GM06990 (cell line): ENCODE measurements at regions not wholly inside any gene's neighbourhood (a gene's known extent, or its start where the extent isn't known, plus 50 kb on each side); places are given as distances from the start of the nearest gene placed in this dataset.

Source experiments
- DNase-seq: peaks from one replicate; pipeline ENCODE4 v3.0.0-alpha.2; 2011; ENCODE audit not compliant: insufficient read length; ENCODE audit errors: extremely low read depth
- H3K27me3 ChIP-seq: replicated peaks from 2 replicates; pipeline ENCODE4 v1.6.0; 2011; ENCODE audit warnings: low read length; ENCODE audit not compliant: control insufficient read depth, insufficient read depth
- H3K36me3 ChIP-seq: 2 replicates; pipeline ENCODE4 v1.5.1; 2011; ENCODE audit warnings: low read length; ENCODE audit not compliant: control insufficient read depth, insufficient read depth
- H3K4me3 ChIP-seq: replicated peaks from 2 replicates; pipeline ENCODE4 v1.5.1; 2011; ENCODE audit warnings: low read depth, mild to moderate bottlenecking, control low read depth, low read length
- CTCF ChIP-seq: IDR thresholded peaks from 2 replicates; pipeline ENCODE4 v1.5.1; 2011; ENCODE audit warnings: low read length, control low read depth, mild to moderate bottlenecking, inconsistent platforms; ENCODE audit not compliant: insufficient read depth, poor library complexity, severe bottlenecking

GRCh38 chr9:86652736-86653135 lies 294.6 kb downstream of the GAS1 start:
- no peaks in the 10 kb centered on the region for H3K27me3 ChIP-seq
- no peak overlapping the region for H3K4me3 ChIP-seq
- TF ChIP-seq CTCF, result no peak
- no peaks in the 10 kb centered on the region for H3K36me3 ChIP-seq
- DNase-seq, result no peak

GRCh38 chr9:86649913-86650312 lies 295.7 kb upstream of the TUT7 start:
- Histone ChIP-seq H3K4me3 (no peak overlapping the region), H3K36me3 (no peaks in the 10 kb centered on the region), H3K27me3 (no peaks in the 10 kb centered on the region)
- no peak for TF ChIP-seq CTCF
- no peak for DNase-seq

- DNase-seq, result no peak
- H3K27me3 ChIP-seq, result no peaks in the 10 kb centered on the region
- TF ChIP-seq CTCF, result no peak
- H3K36me3 ChIP-seq, result no peaks in the 10 kb centered on the region
- H3K4me3 ChIP-seq, result no peak overlapping the region
Measured at GRCh38 chr9:86648828-86649170, 294.6 kb upstream of the TUT7 start.

- Histone ChIP-seq H3K27me3 (no peaks in the 10 kb centered on the region), H3K4me3 (no peak overlapping the region), H3K36me3 (no peaks in the 10 kb centered on the region)
- TF ChIP-seq CTCF, result no peak
- no peak for DNase-seq
Measured at GRCh38 chr9:86648156-86648827, 294.1 kb upstream of the TUT7 start.

- no peak for DNase-seq
- no peak overlapping the region for H3K4me3 ChIP-seq
- TF ChIP-seq CTCF, result no peak
Measured at GRCh38 chr9:86645303-86645702, 291.1 kb upstream of the TUT7 start.

GRCh38 chr9:86644675-86645034 lies 290.4 kb upstream of the TUT7 start:
- no peak for TF ChIP-seq CTCF
- Histone ChIP-seq H3K27me3 (no peaks in the 10 kb centered on the region), H3K36me3 (no peaks in the 10 kb centered on the region), H3K4me3 (no peak overlapping the region)
- DNase-seq, result no peak

More at GRCh38 chr9:86645303-86645702, 291.1 kb upstream of the TUT7 start:
- Histone ChIP-seq H3K36me3 (no peaks in the 10 kb centered on the region), H3K27me3 (no peaks in the 10 kb centered on the region)
